OCI-LY7 (cell line): ENCODE measurements at regions not wholly inside any gene's neighbourhood (a gene's known extent, or its start where the extent isn't known, plus 50 kb on each side); places are given as distances from the start of the nearest gene placed in this dataset.

Source experiments
- BruUV-seq: library from RNA; stranded (reverse); fragments of 400-500 nt; replicated peaks from 2 replicates; lab custom pipeline; 2021; lab: Mats Ljungman, UMichigan
- CTCF ChIA-PET: fragments of 300-600 bp; sonication (Branson Sonifier 250); formaldehyde crosslinking; loops from one replicate; lab custom pipeline; 2022; ENCODE audit warnings: antibody characterized with exemption; ENCODE audit not compliant: unreplicated experiment; lab: Charles Lee
- POLR2A ChIA-PET: fragments of 300-600 bp; sonication (Branson Sonifier 250); formaldehyde crosslinking; loops from one replicate; lab custom pipeline; 2022; ENCODE audit warnings: antibody characterized with exemption; lab: Charles Lee
- DNase-seq: peaks from one replicate; pipeline ENCODE4 v3.0.0-alpha.2; 2015; ENCODE audit warnings: low spot score
- H2AFZ ChIP-seq: fragments of 200-600 bp; sonication (generic), shearing (Covaris generic); 2 replicates; pipeline ENCODE4 v1.6.1; 2014; ENCODE audit warnings: mild to moderate bottlenecking, antibody characterized with exemption, low read length, moderate library complexity
- H3K27ac ChIP-seq: fragments of 200-600 bp; sonication (generic); 2 replicates; pipeline ENCODE4 v1.5.1; 2014; ENCODE audit warnings: mixed run types, low read depth, mild to moderate bottlenecking, moderate library complexity, low read length, inconsistent platforms; ENCODE audit not compliant: poor library complexity, severe bottlenecking
- H3K36me3 ChIP-seq: fragments of 200-600 bp; sonication (generic); 2 replicates; pipeline ENCODE4 v1.6.1; 2014; ENCODE audit warnings: mild to moderate bottlenecking, antibody characterized with exemption, low read length, moderate library complexity, mixed read lengths; ENCODE audit not compliant: insufficient read depth
- H3K4me1 ChIP-seq: fragments of 200-600 bp; sonication (generic); 2 replicates; pipeline ENCODE4 v1.5.1; 2014; ENCODE audit warnings: mild to moderate bottlenecking, low read length; ENCODE audit not compliant: insufficient read depth, poor library complexity, severe bottlenecking
- H3K4me2 ChIP-seq: fragments of 200-600 bp; sonication (generic); 2 replicates; pipeline ENCODE4 v1.6.1; 2014; ENCODE audit warnings: mild to moderate bottlenecking, low read length
- H3K4me3 ChIP-seq: fragments of 200-600 bp; sonication (generic); 2 replicates; pipeline ENCODE4 v1.5.1; 2014; ENCODE audit warnings: mild to moderate bottlenecking, low read depth, low read length; ENCODE audit not compliant: poor library complexity, severe bottlenecking
- H3K79me2 ChIP-seq: fragments of 200-600 bp; sonication (generic); 2 replicates; pipeline ENCODE4 v1.6.1; 2016; ENCODE audit warnings: low read depth, mild to moderate bottlenecking, low read length, moderate library complexity, mixed read lengths; ENCODE audit not compliant: insufficient read depth
- H3K9me2 ChIP-seq: fragments of 200-600 bp; sonication (generic); 2 replicates; pipeline ENCODE4 v1.6.1; 2016; ENCODE audit warnings: mild to moderate bottlenecking, low read length, mixed read lengths; ENCODE audit not compliant: insufficient read depth
- H3K9me3 ChIP-seq: fragments of 200-600 bp; sonication (generic); 2 replicates; pipeline ENCODE4 v1.6.1; 2014; ENCODE audit warnings: mild to moderate bottlenecking, mixed run types, low read length, mixed read lengths
- H4K20me1 ChIP-seq: fragments of 200-600 bp; sonication (generic); 2 replicates; pipeline ENCODE4 v1.6.1; 2014; ENCODE audit warnings: mild to moderate bottlenecking, antibody characterized with exemption, low read length, moderate library complexity, mixed read lengths; ENCODE audit not compliant: insufficient read depth
- CTCF ChIP-seq: fragments of 200-600 bp; sonication (generic); conservative IDR thresholded peaks from 2 replicates; pipeline ENCODE4 v1.5.1; 2014; ENCODE audit warnings: mild to moderate bottlenecking, antibody characterized with exemption, low read length, moderate library complexity, mixed read lengths
- EZH2phosphoT487 ChIP-seq: fragments of 200-600 bp; sonication (generic); IDR thresholded peaks from 2 replicates; pipeline ENCODE4 v1.6.1; 2018; ENCODE audit warnings: low read depth, borderline replicate concordance, mild to moderate bottlenecking, mixed run types, antibody characterized with exemption, low read length, moderate library complexity, mixed read lengths
- intact Hi-C: fragments of 100-400 bp; cut with micrococcal nuclease; formaldehyde crosslinking; loops from one replicate; pipeline ENCODE4 v1.10.0; 2022; ENCODE audit not compliant: unreplicated experiment

- TF ChIP-seq CTCF = no peak
- no peak for TF ChIP-seq EZH2phosphoT487
- no peaks in the 10 kb centered on the region for H3K4me1 ChIP-seq
- intact Hi-C loops = no loop called here
- ChIA-PET POLR2A (interaction anchor here (0.6 to 1.3 kb wide), 2 partner anchors 179 to 1670 kb away, joined by 3 to 5 read pairs; no protein-coding TSS in a partner anchor), CTCF (no interaction called here)
- H2AFZ ChIP-seq = no peak overlapping the region
- no peak overlapping the region for H3K27ac ChIP-seq
- H3K36me3 ChIP-seq = no peaks in the 10 kb centered on the region
- H3K79me2 ChIP-seq = no peaks in the 10 kb centered on the region
- no peak for DNase-seq
- no TSS peak for BruUV-seq
- no peaks in the 10 kb centered on the region for H3K9me2 ChIP-seq
- no peak overlapping the region for H3K4me3 ChIP-seq
- no peak overlapping the region for H3K4me2 ChIP-seq
- H3K9me3 ChIP-seq = no peaks in the 10 kb centered on the region
- no peaks in the 10 kb centered on the region for H4K20me1 ChIP-seq
These were observed 278.5 kb downstream of the PARM1 start for GRCh38 chr4:75211422-75211821.

- no peak for DNase-seq
- ChIA-PET CTCF (no interaction called here), POLR2A (no interaction called here)
These were observed 275.0 kb downstream of the PARM1 start for GRCh38 chr4:75207902-75208301.

More at GRCh38 chr4:75207902-75208301, 275.0 kb downstream of the PARM1 start:
- no peak overlapping the region for H2AFZ ChIP-seq
- TF ChIP-seq CTCF (no peak), EZH2phosphoT487 (no peak)
- no peaks in the 10 kb centered on the region for H3K9me3 ChIP-seq
- no peaks in the 10 kb centered on the region for H3K79me2 ChIP-seq
- no peaks in the 10 kb centered on the region for H3K4me1 ChIP-seq
- H3K4me2 ChIP-seq = no peak overlapping the region
- no peak overlapping the region for H3K27ac ChIP-seq
- no peak overlapping the region for H3K4me3 ChIP-seq
- H3K36me3 ChIP-seq = no peaks in the 10 kb centered on the region
- intact Hi-C loops = no loop called here
- H3K9me2 ChIP-seq = no peaks in the 10 kb centered on the region
- H4K20me1 ChIP-seq = no peaks in the 10 kb centered on the region
- BruUV-seq = no TSS peak
